Neural cell (in vitro differentiated cells): ENCODE measurements at regions not wholly inside any gene's neighbourhood (a gene's known extent, or its start where the extent isn't known, plus 50 kb on each side); places are given as distances from the start of the nearest gene placed in this dataset.

Source experiments
- H2AFZ ChIP-seq: fragments of 200-600, 300-800 bp; sonication (generic), shearing (Covaris generic); 2 replicates; pipeline ENCODE4 v1.6.0; 2014; ENCODE audit warnings: low read depth, mild to moderate bottlenecking, antibody characterized with exemption, low read length, moderate library complexity
- H3F3A ChIP-seq: fragments of 200-600 bp; shearing (Covaris generic); 2 replicates; pipeline ENCODE4 v1.6.1; 2016; ENCODE audit warnings: mild to moderate bottlenecking, moderate library complexity, mixed read lengths, antibody characterized with exemption, low read length; ENCODE audit not compliant: insufficient read depth, poor library complexity, severe bottlenecking
- H3K27ac ChIP-seq: fragments of 200-600, 300-800 bp; sonication (generic), shearing (Covaris generic); 2 replicates; pipeline ENCODE4 v1.5.1; 2014; ENCODE audit warnings: mild to moderate bottlenecking, low read length, moderate library complexity
- H3K27me3 ChIP-seq: fragments of 300-800, 200-600 bp; sonication (generic), shearing (Covaris generic); 2 replicates; pipeline ENCODE4 v1.6.0; 2014; ENCODE audit warnings: mild to moderate bottlenecking, low read depth, low read length, moderate library complexity; ENCODE audit not compliant: insufficient read depth
- H3K36me3 ChIP-seq: fragments of 300-800, 200-600 bp; sonication (generic), shearing (Covaris generic); 2 replicates; pipeline ENCODE4 v1.5.1; 2014; ENCODE audit warnings: mild to moderate bottlenecking, antibody characterized with exemption, low read length, moderate library complexity; ENCODE audit not compliant: insufficient read depth
- H3K4me2 ChIP-seq: fragments of 300-800, 200-600 bp; sonication (generic), shearing (Covaris generic); 2 replicates; pipeline ENCODE4 v1.6.0; 2014; ENCODE audit warnings: mild to moderate bottlenecking, low read length
- H3K4me3 ChIP-seq: fragments of 300-800, 200-600 bp; sonication (generic), shearing (Covaris generic); 2 replicates; pipeline ENCODE4 v1.5.1; 2014; ENCODE audit warnings: mild to moderate bottlenecking, low read length, moderate library complexity
- H3K79me2 ChIP-seq: fragments of 200-600 bp; shearing (Covaris generic); replicated peaks from 2 replicates; pipeline ENCODE4 v1.6.0; 2014; ENCODE audit warnings: mild to moderate bottlenecking, low read length, moderate library complexity; ENCODE audit not compliant: insufficient read depth
- H3K9ac ChIP-seq: fragments of 300-800, 200-600 bp; sonication (generic), shearing (Covaris generic); 2 replicates; pipeline ENCODE4 v1.6.1; 2016; ENCODE audit warnings: mild to moderate bottlenecking, low read length, mixed read lengths
- H3K9me2 ChIP-seq: fragments of 200-600 bp; shearing (Covaris generic); 2 replicates; pipeline ENCODE4 v1.6.1; 2016; ENCODE audit warnings: mild to moderate bottlenecking, low read length, mixed read lengths; ENCODE audit not compliant: insufficient read depth
- H3K9me3 ChIP-seq: fragments of 200-600, 300-800 bp; sonication (generic), shearing (Covaris generic); 2 replicates; pipeline ENCODE4 v1.6.1; 2016; ENCODE audit warnings: mild to moderate bottlenecking, mixed run types, low read length, moderate library complexity, mixed read lengths
- H4K20me1 ChIP-seq: fragments of 200-600 bp; shearing (Covaris generic); 2 replicates; pipeline ENCODE4 v1.6.1; 2016; ENCODE audit warnings: mild to moderate bottlenecking, mixed run types; ENCODE audit not compliant: insufficient read depth
- CTCF ChIP-seq: fragments of 450-650 bp; IDR thresholded peaks from 2 replicates; pipeline ENCODE4 v1.5.1; 2014; ENCODE audit warnings: antibody characterized with exemption, mild to moderate bottlenecking, moderate library complexity; ENCODE audit not compliant: poor library complexity, severe bottlenecking
- EP300 ChIP-seq: fragments of 450-650 bp; conservative IDR thresholded peaks from 2 replicates; pipeline ENCODE4 v1.6.1; 2014; ENCODE audit warnings: antibody characterized with exemption, mild to moderate bottlenecking, moderate library complexity; ENCODE audit not compliant: poor library complexity, severe bottlenecking
- EZH2 ChIP-seq: fragments of 200-600, 300-800 bp; shearing (Covaris generic), sonication (generic); IDR thresholded peaks from 2 replicates; pipeline ENCODE4 v1.6.1; 2014; ENCODE audit warnings: antibody characterized with exemption, low read length, borderline replicate concordance, mild to moderate bottlenecking; ENCODE audit not compliant: insufficient read depth, poor library complexity, severe bottlenecking
- MXI1 ChIP-seq: fragments of 450-650 bp; conservative IDR thresholded peaks from 2 replicates; pipeline ENCODE4 v1.6.1; 2014; ENCODE audit warnings: antibody characterized with exemption, mild to moderate bottlenecking; ENCODE audit not compliant: poor library complexity, severe bottlenecking
- RAD21 ChIP-seq: fragments of 450-650 bp; conservative IDR thresholded peaks from 2 replicates; pipeline ENCODE4 v1.6.1; 2014; ENCODE audit warnings: antibody characterized with exemption, mild to moderate bottlenecking, moderate library complexity
- REST ChIP-seq: IDR thresholded peaks from 2 replicates; pipeline ENCODE4 v1.6.1; 2012; ENCODE audit warnings: borderline replicate concordance
- SMC3 ChIP-seq: fragments of 450-650 bp; conservative IDR thresholded peaks from 2 replicates; pipeline ENCODE4 v1.6.1; 2014; ENCODE audit warnings: antibody characterized with exemption, mild to moderate bottlenecking, moderate library complexity; ENCODE audit not compliant: poor library complexity
- TAF1 ChIP-seq: IDR thresholded peaks from 2 replicates; pipeline ENCODE4 v1.6.1; 2012; ENCODE audit warnings: low read depth

DNA sequence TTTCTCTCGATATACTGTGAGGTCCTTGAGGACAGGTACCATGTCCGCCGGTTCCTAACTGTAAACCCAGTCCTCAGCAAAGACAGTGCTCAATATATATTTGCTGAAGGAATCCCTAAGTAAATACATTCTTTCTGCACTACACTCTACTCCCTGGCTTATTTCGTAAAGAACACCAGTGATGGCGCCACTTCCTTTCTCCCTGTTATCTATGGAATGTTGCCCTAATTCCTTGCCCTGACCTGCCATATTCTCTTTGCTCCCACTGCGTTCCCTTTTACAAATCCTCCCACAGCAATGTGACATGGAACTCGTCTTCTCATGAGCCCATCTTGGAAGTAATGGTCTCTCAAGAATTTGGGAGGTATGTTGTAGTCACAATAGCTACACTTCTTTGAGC, 507.4 kb upstream of the COBL start:
- Histone ChIP-seq H2AFZ (no peak overlapping the region), H3K4me3 (no peak overlapping the region)

GRCh38 chr7:51823437-51823836, 506.8 kb upstream of the COBL start:
- Histone ChIP-seq H3F3A (no peaks in the 10 kb centered on the region), H3K4me2 (no peak overlapping the region), H3K27ac (no peak overlapping the region), H3K9me2 (no peaks in the 10 kb centered on the region), H4K20me1 (no peaks in the 10 kb centered on the region), H3K27me3 (no peaks in the 10 kb centered on the region), H3K79me2 (no peaks in the 10 kb centered on the region), H3K4me3 (no peak overlapping the region), H3K9me3 (no peaks in the 10 kb centered on the region), H3K9ac (no peak overlapping the region), H2AFZ (no peak overlapping the region), H3K36me3 (no peaks in the 10 kb centered on the region)
- TF ChIP-seq CTCF (no peak), SMC3 (no peak), EZH2 (no peak), EP300 (no peak), REST (no peak)

More for the DNA sequence above, 507.4 kb upstream of the COBL start:
- no peaks in the 10 kb centered on the region for H3F3A ChIP-seq
- H3K27me3 ChIP-seq = no peaks in the 10 kb centered on the region
- TF ChIP-seq RAD21 (no peak), REST (no peak), EP300 (no peak), SMC3 (no peak), TAF1 (no peak), MXI1 (no peak), EZH2 (no peak), CTCF (no peak)
- H3K27ac ChIP-seq = no peak overlapping the region
- no peaks in the 10 kb centered on the region for H3K36me3 ChIP-seq
- H3K9me2 ChIP-seq = no peaks in the 10 kb centered on the region
- H3K9ac ChIP-seq = no peak overlapping the region
- H3K4me2 ChIP-seq = no peak overlapping the region
- no peaks in the 10 kb centered on the region for H3K79me2 ChIP-seq
- no peaks in the 10 kb centered on the region for H4K20me1 ChIP-seq
- no peaks in the 10 kb centered on the region for H3K9me3 ChIP-seq
